Spleen (tissue), 11 donors: ENCODE measurements at regions not wholly inside any gene's neighbourhood (a gene's known extent, or its start where the extent isn't known, plus 50 kb on each side); places are given as distances from the start of the nearest gene placed in this dataset.

Experiments used
- DNase-seq: peaks from one replicate; pipeline ENCODE4 v3.0.0-alpha.2; 2020
- H3K27ac ChIP-seq, 8 donors: fragments of 200-600 bp; sonication (generic) in 7 of 8; 1 replicate in 4 of 8; 2 replicates in 4 of 8; pipeline versions ENCODE4 v1.5.0 to v1.8.0; 2016 to 2021; ENCODE audit warnings: inconsistent platforms in 4 of 8, mild to moderate bottlenecking in 4 of 8, moderate library complexity in 1 of 8
- H3K27me3 ChIP-seq, 7 donors: fragments of 200-600 bp; sonication (generic) in 6 of 7; replicated peaks in 1 of 7; 1 replicate in 4 of 7; 2 replicates in 3 of 7; pipeline versions ENCODE4 v1.5.0 to v1.8.0; 2016 to 2021; ENCODE audit warnings: inconsistent platforms in 3 of 7, mild to moderate bottlenecking in 1 of 7
- H3K36me3 ChIP-seq, 6 donors: fragments of 200-600 bp; sonication (generic) in 5 of 6; 1 replicate in 4 of 6; 2 replicates in 2 of 6; pipeline versions ENCODE4 v1.5.0 to v1.8.0; 2016 to 2021; ENCODE audit warnings: inconsistent platforms in 2 of 6
- H3K4me1 ChIP-seq, 6 donors: fragments of 200-600 bp; sonication (generic) in 5 of 6; 1 replicate in 3 of 6; 2 replicates in 3 of 6; pipeline versions ENCODE4 v1.5.0 to v1.8.0; 2016 to 2021; ENCODE audit warnings: inconsistent platforms in 3 of 6
- H3K4me3 ChIP-seq, 8 donors: fragments of 200-600 bp; sonication (generic) in 7 of 8; 1 replicate in 4 of 8; 2 replicates in 4 of 8; pipeline versions ENCODE4 v1.5.0 to v1.8.0; 2016 to 2021; ENCODE audit warnings: inconsistent platforms in 4 of 8, mild to moderate bottlenecking in 4 of 8, moderate library complexity in 2 of 8
- H3K9me3 ChIP-seq, 8 donors: fragments of 200-600 bp; sonication (generic) in 7 of 8; 1 replicate in 4 of 8; 2 replicates in 4 of 8; pipeline versions ENCODE4 v1.5.0 to v1.8.0; 2016 to 2021; ENCODE audit warnings: inconsistent platforms in 4 of 8
- POLR2A ChIP-seq, 3 donors: fragments of 450-650 bp; IDR thresholded peaks; one replicate each; pipeline ENCODE4 v1.5.1; 2017; ENCODE audit warnings: antibody characterized with exemption in 3 of 3, mild to moderate bottlenecking in 1 of 3
- POLR2AphosphoS5 ChIP-seq, 3 donors: sonication (generic); formaldehyde crosslinking; IDR thresholded peaks; one replicate each; pipeline ENCODE4 v1.5.1; 2017; ENCODE audit warnings: antibody characterized with exemption in 3 of 3
- WGBS, 5 donors: extraction: QIAGEN DNeasy Blood & Tissue Kit in 3 of 5; methylation state at CpG; one replicate each; pipeline versions ENCODE4 v1.1.5 to v1.1.7; 2013 to 2018; 5-methylcytosine and 5-hydroxymethylcytosine counted together
- intact Hi-C: fragments of 100-400 bp; cut with DNase I; formaldehyde crosslinking; loops from one replicate; pipeline ENCODE4 v1.15.0; 2023; ENCODE audit warnings: low total_unique reads
- TF ChIP-seq, protein P1 (sequence below), 11 experiments: fragments of 200-600 bp in 7 of 11; fragments of 450-650 bp in 4 of 11; sonication (generic) in 4 of 11; IDR thresholded peaks in 8 of 11; conservative IDR thresholded peaks in 3 of 11; 1 replicate in 7 of 11; 2 replicates in 4 of 11; pipeline versions ENCODE4 v1.4.0 to v1.8.0; 2016 to 2021; ENCODE audit warnings: antibody characterized with exemption in 11 of 11, inconsistent platforms in 4 of 11, mild to moderate bottlenecking in 1 of 11
- donor health status: healthy with polysubstance abuse.
- donor health status: DM: no; HTN: no; CAD: no; lungs with moderate emphysema.
- donor health status: DM: no; HTN: no; CAD: no.
- donor health status: Bipolar disorder and iron deficiency.
- donor health status: healthy.
- donor health status: DM: no; HTN: no; CAD: no.
- donor health status: DM: yes; HTN: yes; CAD: no.

DNA sequence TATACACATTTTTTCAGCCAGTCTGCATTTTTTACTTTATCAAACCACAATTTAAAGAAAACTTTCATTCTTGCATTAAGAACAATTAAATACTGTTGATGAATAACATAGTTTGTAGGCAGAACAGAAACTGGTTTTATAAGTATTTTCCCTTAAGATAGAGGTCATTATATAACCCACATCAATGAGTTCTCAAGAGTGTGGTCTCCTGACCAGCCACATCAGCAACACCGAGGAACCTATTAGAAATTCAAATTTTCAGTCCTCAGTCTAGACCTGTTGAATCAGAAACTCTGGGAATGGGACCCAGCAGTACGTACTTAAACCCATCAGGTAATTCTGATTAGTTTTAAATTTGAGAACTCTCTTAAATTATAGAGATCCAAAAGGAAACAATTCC lies 299.6 kb upstream of the ARSJ start:
- Histone ChIP-seq H3K4me3 (no peak overlapping the region), H3K9me3 (no peaks in the 10 kb centered on the region), H3K4me1 (peaks cover 0 to 8% (median 0%) of the 10 kb centered on the region in 6 donors), H3K27me3 (no peaks in the 10 kb centered on the region), H3K27ac (no peak overlapping the region), H3K36me3 (no peaks in the 10 kb centered on the region)
- intact Hi-C loops = no loop called here
- TF ChIP-seq, protein P1, sequence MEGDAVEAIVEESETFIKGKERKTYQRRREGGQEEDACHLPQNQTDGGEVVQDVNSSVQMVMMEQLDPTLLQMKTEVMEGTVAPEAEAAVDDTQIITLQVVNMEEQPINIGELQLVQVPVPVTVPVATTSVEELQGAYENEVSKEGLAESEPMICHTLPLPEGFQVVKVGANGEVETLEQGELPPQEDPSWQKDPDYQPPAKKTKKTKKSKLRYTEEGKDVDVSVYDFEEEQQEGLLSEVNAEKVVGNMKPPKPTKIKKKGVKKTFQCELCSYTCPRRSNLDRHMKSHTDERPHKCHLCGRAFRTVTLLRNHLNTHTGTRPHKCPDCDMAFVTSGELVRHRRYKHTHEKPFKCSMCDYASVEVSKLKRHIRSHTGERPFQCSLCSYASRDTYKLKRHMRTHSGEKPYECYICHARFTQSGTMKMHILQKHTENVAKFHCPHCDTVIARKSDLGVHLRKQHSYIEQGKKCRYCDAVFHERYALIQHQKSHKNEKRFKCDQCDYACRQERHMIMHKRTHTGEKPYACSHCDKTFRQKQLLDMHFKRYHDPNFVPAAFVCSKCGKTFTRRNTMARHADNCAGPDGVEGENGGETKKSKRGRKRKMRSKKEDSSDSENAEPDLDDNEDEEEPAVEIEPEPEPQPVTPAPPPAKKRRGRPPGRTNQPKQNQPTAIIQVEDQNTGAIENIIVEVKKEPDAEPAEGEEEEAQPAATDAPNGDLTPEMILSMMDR (IDR thresholded peaks at IDR 0.05 in 8 of 11, conservative IDR thresholded peaks at IDR 0.05 in 3 of 11) = no peak
- DNase-seq = no peak
- WGBS, 5 donors = 32 to 86% (median 57%) methylated on average over 2 of the region's 2 CpGs

DNA sequence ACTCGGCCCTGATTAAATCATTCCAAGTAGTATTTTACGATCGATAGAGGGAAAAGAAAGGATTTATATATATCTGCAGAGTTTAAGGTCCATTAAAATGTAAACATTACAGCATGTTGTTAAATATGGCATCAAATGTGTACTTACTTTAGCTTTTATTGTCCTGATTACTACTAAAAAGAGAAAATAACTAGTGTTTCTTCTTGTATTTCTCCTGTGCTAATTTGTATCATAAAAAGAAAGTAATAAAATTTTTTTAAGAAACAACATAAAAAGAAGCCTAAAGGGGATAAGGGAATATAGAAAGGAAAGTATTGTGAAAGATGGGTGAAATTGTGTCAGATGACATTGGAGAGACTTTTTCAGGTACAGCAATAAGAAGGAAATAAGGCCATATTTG lies 300.3 kb upstream of the ARSJ start:
- Histone ChIP-seq H3K4me3 (no peak overlapping the region), H3K36me3 (no peaks in the 10 kb centered on the region), H3K27me3 (no peaks in the 10 kb centered on the region), H3K9me3 (no peaks in the 10 kb centered on the region), H3K4me1 (peaks cover 0 to 8% (median 0%) of the 10 kb centered on the region in 6 donors), H3K27ac (no peak overlapping the region)
- TF ChIP-seq POLR2A (IDR thresholded peaks at IDR 0.05) = no peak
- TF ChIP-seq, protein P1 (IDR thresholded peaks at IDR 0.05 in 8 of 11, conservative IDR thresholded peaks at IDR 0.05 in 3 of 11) = no peak
- 87 to 93% (median 89%) methylated on average over 3 of the region's 3 CpGs for WGBS, 5 donors
- DNase-seq = no peak
- intact Hi-C loops = no loop called here

DNA sequence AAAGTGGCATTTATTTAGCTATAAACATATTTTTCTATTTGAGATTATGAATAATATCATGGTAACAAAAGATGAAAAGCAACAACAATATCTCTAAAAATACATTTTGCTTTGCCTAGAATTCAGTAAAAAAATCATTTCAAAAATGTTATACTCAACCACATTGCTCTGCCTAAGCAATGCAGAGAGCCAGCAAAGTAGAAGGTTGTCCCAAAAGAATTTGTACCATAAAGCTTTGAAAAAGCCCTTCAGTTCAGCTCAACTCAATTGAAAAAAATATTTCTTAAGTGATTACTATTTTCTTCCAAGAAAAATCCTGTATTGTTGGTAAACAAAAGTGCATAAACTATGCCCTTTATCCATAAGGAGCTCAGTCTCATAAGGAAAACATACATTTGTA lies 301.2 kb upstream of the ARSJ start:
- H3K4me3 ChIP-seq = no peak overlapping the region
- no peak for TF ChIP-seq POLR2AphosphoS5 (IDR thresholded peaks at IDR 0.05)
- TF ChIP-seq, protein P1 (IDR thresholded peaks at IDR 0.05 in 8 of 11, conservative IDR thresholded peaks at IDR 0.05 in 3 of 11) = no peak
- no peak for TF ChIP-seq POLR2A (IDR thresholded peaks at IDR 0.05)
- intact Hi-C loops = no loop called here

DNA sequence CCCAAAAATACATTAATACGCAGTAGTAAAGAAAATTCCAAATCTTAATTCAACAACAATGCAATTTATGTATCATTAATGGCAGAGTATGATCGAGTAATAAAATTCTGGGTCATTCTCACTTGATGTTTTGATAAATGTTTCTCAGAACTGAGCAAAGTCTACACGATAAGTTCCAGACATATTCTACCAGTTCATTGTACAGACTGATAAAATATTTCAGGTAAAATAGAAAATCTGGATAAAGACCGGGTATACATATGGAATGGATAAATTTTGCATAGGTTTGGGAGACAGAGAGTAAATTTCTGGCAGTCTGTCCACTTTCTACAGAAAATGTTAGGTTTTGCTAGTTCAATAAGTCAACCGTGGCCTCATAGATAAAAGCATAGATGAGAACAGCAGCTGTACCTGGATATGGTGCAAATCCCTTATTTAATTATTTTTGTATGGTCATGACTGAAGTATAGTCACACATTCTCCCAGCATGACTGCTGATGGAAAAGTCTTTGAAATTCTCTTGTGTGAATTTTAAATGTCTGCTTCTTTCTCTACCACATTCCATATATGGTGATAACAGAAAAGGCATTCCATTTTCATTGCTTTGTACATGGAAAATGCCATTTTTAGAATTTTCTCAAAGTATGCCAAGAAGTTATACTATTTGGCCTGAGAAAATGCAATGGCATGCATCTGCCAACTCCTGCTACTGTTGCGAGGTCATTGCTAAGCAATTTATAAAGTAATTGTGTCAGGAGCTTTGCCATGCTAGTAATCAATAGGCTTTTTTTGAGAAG lies 301.9 kb upstream of the ARSJ start:
- no peak for TF ChIP-seq POLR2AphosphoS5 (IDR thresholded peaks at IDR 0.05)
- Histone ChIP-seq H3K4me1 (peaks cover 0 to 8% (median 0%) of the 10 kb centered on the region in 6 donors), H3K36me3 (no peaks in the 10 kb centered on the region), H3K27me3 (no peaks in the 10 kb centered on the region), H3K27ac (no peak overlapping the region), H3K4me3 (no peak overlapping the region), H3K9me3 (peaks cover 0 to 5% (median 0%) of the 10 kb centered on the region in 8 donors)
- 82 to 94% (median 85%) methylated on average over 6 of the region's 6 CpGs for WGBS, 5 donors
- intact Hi-C loops = no loop called here
- no peak for DNase-seq

More for the DNA sequence above, 301.2 kb upstream of the ARSJ start:
- Histone ChIP-seq H3K36me3 (no peaks in the 10 kb centered on the region), H3K27me3 (no peaks in the 10 kb centered on the region), H3K4me1 (peaks cover 0 to 8% (median 0%) of the 10 kb centered on the region in 6 donors), H3K27ac (no peak overlapping the region), H3K9me3 (no peaks in the 10 kb centered on the region)
- no peak for DNase-seq
